Activated T-helper 17 cell treated with anti-CD3 and anti-CD28 coated beads, Interleukin-2, amount 50 U/mL, for 72 hours (primary cell): ENCODE measurements at regions not wholly inside any gene's neighbourhood (a gene's known extent, or its start where the extent isn't known, plus 50 kb on each side); places are given as distances from the start of the nearest gene placed in this dataset.
"Not testable (repeated sequence)": the region's sequence is repeated elsewhere in the genome, so short reads cannot be mapped to it uniquely, and the experiment has no call there.

Experiments used
- ATAC-seq: fragments of 150-1000 bp; cut with Tn5 transposase; replicated peaks from 2 replicates; pipeline ENCODE4 v1.10.0; 2021; ENCODE audit warnings: mild to moderate bottlenecking, moderate library complexity
- H3K27ac Mint-ChIP-seq: one replicate; pipeline ENCODE4 v1.8.0; 2022; ENCODE audit warnings: mixed read lengths
- H3K27me3 Mint-ChIP-seq: one replicate; pipeline ENCODE4 v1.8.0; 2022; ENCODE audit warnings: mixed read lengths
- H3K36me3 Mint-ChIP-seq: one replicate; pipeline ENCODE4 v1.8.0; 2022; ENCODE audit warnings: low read depth, mild to moderate bottlenecking, mixed read lengths
- H3K4me1 Mint-ChIP-seq: one replicate; pipeline ENCODE4 v1.8.0; 2022; ENCODE audit warnings: mixed read lengths
- H3K4me3 Mint-ChIP-seq: one replicate; pipeline ENCODE4 v1.8.0; 2022; ENCODE audit warnings: mild to moderate bottlenecking, mixed read lengths
- H3K9me3 Mint-ChIP-seq: one replicate; pipeline ENCODE4 v1.8.0; 2022; ENCODE audit warnings: mixed read lengths

- H3K36me3 Mint-ChIP-seq = no peaks in the 10 kb centered on the region
- ATAC-seq = no peak
- H3K27me3 Mint-ChIP-seq = peaks cover 14% of the 10 kb centered on the region
- H3K4me1 Mint-ChIP-seq = no peaks in the 10 kb centered on the region
- H3K4me3 Mint-ChIP-seq = peak overlapping the region; percentile 25
- H3K27ac Mint-ChIP-seq = no peak overlapping the region
- no peaks in the 10 kb centered on the region for H3K9me3 Mint-ChIP-seq
Observed at GRCh38 chrX:37904833-37905232, 57.5 kb upstream of the DYNLT3 start.

- H3K27me3 Mint-ChIP-seq = peaks cover 14% of the 10 kb centered on the region
- peak overlapping the region; percentile 25 for H3K4me3 Mint-ChIP-seq
- H3K9me3 Mint-ChIP-seq = no peaks in the 10 kb centered on the region
- no peaks in the 10 kb centered on the region for H3K4me1 Mint-ChIP-seq
- peak; percentile 40 for ATAC-seq
- no peak overlapping the region for H3K27ac Mint-ChIP-seq
- no peaks in the 10 kb centered on the region for H3K36me3 Mint-ChIP-seq
Observed at GRCh38 chrX:37905436-37906147, 58.2 kb upstream of the DYNLT3 start.

DNA sequence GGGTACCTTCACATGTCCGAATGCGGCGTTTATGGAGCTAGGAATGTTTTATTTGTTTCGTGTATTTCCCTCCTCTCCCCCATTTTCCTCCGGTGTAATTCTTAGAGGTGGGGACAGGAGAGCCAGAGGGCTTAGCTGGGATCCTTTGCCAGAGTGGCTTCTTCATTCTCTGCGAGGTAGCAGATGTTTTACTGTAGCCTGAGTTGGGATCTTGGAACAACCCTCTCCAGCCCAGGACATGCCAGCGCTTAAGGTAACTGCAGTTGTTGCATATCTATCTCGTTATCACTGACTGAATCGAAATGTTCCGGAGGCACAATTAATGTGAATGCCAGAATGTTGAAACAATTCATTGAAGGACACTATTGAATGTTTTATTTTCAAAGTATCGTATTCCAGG, 59.0 kb upstream of the DYNLT3 start:
- peak overlapping the region; percentile 25 for H3K4me3 Mint-ChIP-seq
- no peaks in the 10 kb centered on the region for H3K9me3 Mint-ChIP-seq
- H3K36me3 Mint-ChIP-seq = no peaks in the 10 kb centered on the region
- H3K27ac Mint-ChIP-seq = no peak overlapping the region
- no peaks in the 10 kb centered on the region for H3K4me1 Mint-ChIP-seq
- ATAC-seq = no peak
- H3K27me3 Mint-ChIP-seq = peaks cover 14% of the 10 kb centered on the region

DNA sequence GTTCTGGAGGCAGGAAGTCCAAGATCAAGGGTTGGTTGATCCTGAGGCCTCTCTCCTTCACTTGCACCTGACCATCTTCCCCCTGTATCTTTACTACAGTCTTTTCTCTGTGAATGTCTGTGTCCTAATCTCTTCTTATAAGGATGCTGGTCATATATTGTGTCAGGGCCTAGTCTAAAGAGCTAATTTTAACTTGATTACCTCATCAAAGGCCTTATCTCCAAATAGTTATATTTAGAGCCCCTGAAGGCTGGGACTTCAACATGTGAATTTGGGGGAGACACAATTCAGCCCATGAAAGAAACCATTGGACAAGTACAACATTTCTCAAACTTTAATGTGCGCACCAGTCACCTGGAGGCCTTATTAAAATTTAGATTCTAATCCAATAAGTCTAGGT, 62.8 kb upstream of the DYNLT3 start:
- no peak for ATAC-seq
- peaks cover 7% of the 10 kb centered on the region for H3K27me3 Mint-ChIP-seq
- no peak overlapping the region for H3K27ac Mint-ChIP-seq
- H3K9me3 Mint-ChIP-seq = no peaks in the 10 kb centered on the region
- H3K36me3 Mint-ChIP-seq = no peaks in the 10 kb centered on the region
- H3K4me3 Mint-ChIP-seq = no peak overlapping the region
- H3K4me1 Mint-ChIP-seq = no peaks in the 10 kb centered on the region

DNA sequence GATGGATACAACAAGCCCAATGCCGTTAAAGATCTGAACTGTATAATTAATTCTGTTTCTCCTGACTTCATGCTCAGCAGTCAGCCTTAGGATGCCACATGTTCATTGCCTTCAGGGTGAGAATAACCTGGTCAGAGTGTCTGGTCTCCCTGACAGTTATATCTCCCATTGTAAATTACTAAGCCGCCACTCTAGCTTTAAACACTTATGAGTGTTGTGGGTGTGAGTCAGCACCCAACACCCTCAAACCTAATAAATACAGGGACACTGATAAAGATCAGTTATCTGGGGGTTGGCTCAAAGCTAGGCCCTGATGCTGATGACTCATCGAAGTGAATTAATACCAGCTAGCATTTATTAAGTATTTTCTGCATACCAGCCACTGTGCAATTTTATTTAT, 64.9 kb upstream of the DYNLT3 start:
- peak; percentile 60 for ATAC-seq
- Mint-ChIP-seq H3K27ac (no peak overlapping the region), H3K4me3 (no peak overlapping the region), H3K9me3 (no peaks in the 10 kb centered on the region), H3K4me1 (no peaks in the 10 kb centered on the region), H3K27me3 (peaks cover 2% of the 10 kb centered on the region), H3K36me3 (no peaks in the 10 kb centered on the region)

DNA sequence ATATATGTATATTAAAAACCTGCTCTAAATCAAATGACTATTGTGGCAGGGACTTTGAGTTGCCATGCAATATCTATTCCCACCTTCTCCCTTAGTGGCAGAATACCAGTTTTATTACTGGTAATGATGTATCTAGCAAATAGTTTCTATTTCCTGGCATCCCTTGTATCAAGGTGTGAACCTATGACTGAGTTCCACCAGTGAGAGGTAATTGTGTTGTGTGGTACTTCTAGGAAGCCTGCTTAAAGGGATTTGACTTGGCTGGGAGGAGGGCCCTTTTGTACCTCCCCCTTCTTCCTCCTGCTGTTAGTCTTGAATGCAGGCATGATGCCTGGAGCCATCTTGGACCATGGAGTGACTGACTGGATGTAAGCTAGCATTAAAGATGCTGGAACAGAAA, 65.4 kb upstream of the DYNLT3 start:
- Mint-ChIP-seq H3K36me3 (no peaks in the 10 kb centered on the region), H3K4me1 (no peaks in the 10 kb centered on the region), H3K9me3 (no peaks in the 10 kb centered on the region), H3K4me3 (no peak overlapping the region), H3K27ac (no peak overlapping the region), H3K27me3 (no peaks in the 10 kb centered on the region)
- ATAC-seq = no peak

- Mint-ChIP-seq H3K27ac (no peak overlapping the region), H3K27me3 (no peaks in the 10 kb centered on the region), H3K36me3 (no peaks in the 10 kb centered on the region), H3K4me1 (no peaks in the 10 kb centered on the region), H3K4me3 (no peak overlapping the region), H3K9me3 (no peaks in the 10 kb centered on the region)
- no peak for ATAC-seq
Observed at GRCh38 chrX:37918168-37918567, 70.8 kb upstream of the DYNLT3 start.

DNA sequence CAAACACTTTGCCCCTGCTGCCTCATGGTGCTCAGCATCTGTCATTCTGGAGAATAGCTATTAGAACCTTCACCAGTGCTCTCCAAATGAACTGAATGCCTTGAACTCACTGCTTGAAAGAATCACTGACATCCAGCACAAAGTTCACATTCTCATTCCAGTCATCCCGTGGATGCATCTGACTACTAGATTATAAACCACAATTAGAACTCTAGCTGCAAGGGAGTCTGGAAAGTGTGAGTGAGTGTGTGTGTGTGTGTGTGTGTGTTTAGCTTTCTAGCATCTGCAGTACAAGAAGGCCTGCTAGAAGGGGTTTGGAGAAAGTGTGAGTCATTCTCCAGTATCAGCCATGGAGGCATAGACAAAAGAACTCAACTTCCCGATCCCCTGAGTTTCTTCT, 71.3 kb upstream of the DYNLT3 start:
- no peaks in the 10 kb centered on the region for H3K36me3 Mint-ChIP-seq
- no peaks in the 10 kb centered on the region for H3K27me3 Mint-ChIP-seq
- H3K4me1 Mint-ChIP-seq = no peaks in the 10 kb centered on the region
- ATAC-seq = peak; percentile 28
- no peak overlapping the region for H3K4me3 Mint-ChIP-seq
- no peak overlapping the region for H3K27ac Mint-ChIP-seq
- H3K9me3 Mint-ChIP-seq = no peaks in the 10 kb centered on the region

GRCh38 chrX:37921758-37922157, 74.4 kb upstream of the DYNLT3 start:
- Mint-ChIP-seq H3K4me3 (no peak overlapping the region), H3K27ac (no peak overlapping the region), H3K36me3 (no peaks in the 10 kb centered on the region), H3K4me1 (peaks cover 3% of the 10 kb centered on the region), H3K9me3 (no peaks in the 10 kb centered on the region), H3K27me3 (peaks cover 3% of the 10 kb centered on the region)
- ATAC-seq = peak; percentile 42

DNA sequence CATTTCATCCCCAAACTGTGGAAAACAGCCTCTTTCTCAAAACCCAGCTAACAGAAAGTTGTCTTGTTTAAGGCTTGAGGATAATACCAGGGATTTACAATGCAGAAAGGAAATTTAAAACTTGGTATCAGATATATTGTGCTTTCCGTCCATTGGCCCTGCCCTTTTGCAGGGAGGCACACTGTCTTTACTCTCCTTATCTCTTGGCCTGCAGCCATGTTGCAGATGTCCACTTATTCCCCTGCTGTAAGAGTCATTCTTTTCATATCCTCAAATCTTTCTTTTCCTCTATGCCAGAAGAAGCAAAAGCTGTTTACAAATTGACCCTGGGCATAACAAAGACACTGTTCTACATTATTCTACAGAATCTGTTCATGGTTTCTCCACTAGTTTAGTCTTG, 75.6 kb upstream of the DYNLT3 start:
- Mint-ChIP-seq H3K36me3 (no peaks in the 10 kb centered on the region), H3K4me3 (no peak overlapping the region)
- ATAC-seq = no peak

DNA sequence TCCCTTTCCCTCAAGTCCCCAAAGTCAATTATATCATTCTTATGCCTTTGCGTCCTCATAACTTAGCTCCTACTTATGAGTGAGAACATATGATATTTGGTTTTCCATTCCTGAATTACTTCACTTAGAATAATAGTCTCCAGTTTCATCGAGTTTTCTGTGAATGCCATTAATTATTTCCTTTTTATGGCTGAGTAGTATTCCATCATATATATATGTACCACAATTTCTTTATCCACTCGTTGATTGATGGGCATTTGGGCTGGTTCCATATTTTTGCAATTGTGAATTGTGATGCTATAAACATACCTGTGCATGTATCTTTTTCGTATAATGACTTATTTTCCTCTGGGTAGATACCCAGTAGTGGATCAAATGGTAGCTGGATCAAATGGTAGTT, 78.4 kb upstream of the DYNLT3 start:
- H3K27me3 Mint-ChIP-seq, H3K27ac Mint-ChIP-seq: not testable (repeated sequence)

More for the DNA sequence above, 75.6 kb upstream of the DYNLT3 start:
- H3K27me3 Mint-ChIP-seq = peaks cover 3% of the 10 kb centered on the region
- no peak overlapping the region for H3K27ac Mint-ChIP-seq
- H3K4me1 Mint-ChIP-seq = peaks cover 5% of the 10 kb centered on the region
- H3K9me3 Mint-ChIP-seq = no peaks in the 10 kb centered on the region

GRCh38 chrX:37926700-37927099, 79.3 kb upstream of the DYNLT3 start:
- no peaks in the 10 kb centered on the region for H3K9me3 Mint-ChIP-seq
- no peaks in the 10 kb centered on the region for H3K36me3 Mint-ChIP-seq
- H3K4me1 Mint-ChIP-seq = peaks cover 5% of the 10 kb centered on the region
- peaks cover 3% of the 10 kb centered on the region for H3K27me3 Mint-ChIP-seq
- H3K27ac Mint-ChIP-seq = no peak overlapping the region
- peak; percentile 50 for ATAC-seq
- no peak overlapping the region for H3K4me3 Mint-ChIP-seq

More for the DNA sequence above, 78.4 kb upstream of the DYNLT3 start:
- not testable (repeated sequence) for H3K4me3 Mint-ChIP-seq, H3K4me1 Mint-ChIP-seq, H3K9me3 Mint-ChIP-seq, H3K36me3 Mint-ChIP-seq, ATAC-seq

GRCh38 chrX:37942170-37942569, 64.2 kb upstream of the SYTL5 start:
- H3K9me3 Mint-ChIP-seq = no peaks in the 10 kb centered on the region
- no peak overlapping the region for H3K27ac Mint-ChIP-seq
- H3K36me3 Mint-ChIP-seq = no peaks in the 10 kb centered on the region
- H3K4me1 Mint-ChIP-seq = no peaks in the 10 kb centered on the region
- ATAC-seq = peak; percentile 63
- no peaks in the 10 kb centered on the region for H3K27me3 Mint-ChIP-seq
- no peak overlapping the region for H3K4me3 Mint-ChIP-seq

DNA sequence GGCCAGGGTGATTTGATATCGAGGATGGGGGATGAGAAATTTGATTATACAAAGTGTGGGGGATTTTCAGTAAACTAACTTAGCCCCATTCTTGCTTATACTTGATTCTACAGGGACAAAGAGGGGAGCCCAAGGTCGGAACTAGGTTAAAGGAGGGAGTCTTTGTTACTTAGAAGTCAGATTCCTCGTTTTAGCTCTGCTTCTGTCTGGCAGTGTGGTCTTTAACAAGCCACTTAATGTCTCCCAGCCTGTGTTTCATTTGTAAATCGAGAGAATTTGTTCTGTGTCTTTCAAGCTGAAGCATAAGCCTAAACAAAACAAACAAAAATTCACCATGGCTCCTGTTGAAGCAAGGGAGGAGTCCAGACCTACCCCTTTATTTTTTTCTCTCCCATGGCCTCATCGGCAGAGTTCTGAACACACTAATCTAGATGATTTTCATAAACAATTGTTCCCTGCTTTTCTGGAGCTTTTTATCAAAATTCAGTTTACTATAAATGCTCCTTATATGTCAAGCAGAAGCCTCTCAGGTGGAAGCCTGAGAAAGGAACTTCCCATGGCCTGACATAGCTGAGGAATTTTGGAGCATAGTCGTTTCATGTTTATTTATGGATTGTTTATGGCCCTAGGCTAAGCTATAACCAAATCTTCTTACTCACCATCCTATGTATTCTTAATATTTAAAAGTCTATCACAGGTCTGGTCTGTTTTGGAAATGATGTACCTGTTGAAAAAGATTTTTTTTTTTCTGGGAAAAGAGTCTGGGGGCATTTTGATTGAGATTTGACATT, 62.6 kb upstream of the SYTL5 start:
- H3K27ac Mint-ChIP-seq = no peak overlapping the region
- no peaks in the 10 kb centered on the region for H3K9me3 Mint-ChIP-seq
- no peaks in the 10 kb centered on the region for H3K4me1 Mint-ChIP-seq
- H3K27me3 Mint-ChIP-seq = no peaks in the 10 kb centered on the region
- no peaks in the 10 kb centered on the region for H3K36me3 Mint-ChIP-seq
- no peak for ATAC-seq
- H3K4me3 Mint-ChIP-seq = no peak overlapping the region

- H3K27me3 Mint-ChIP-seq = no peaks in the 10 kb centered on the region
- H3K9me3 Mint-ChIP-seq = no peaks in the 10 kb centered on the region
- no peak for ATAC-seq
- no peaks in the 10 kb centered on the region for H3K36me3 Mint-ChIP-seq
- no peaks in the 10 kb centered on the region for H3K4me1 Mint-ChIP-seq
- H3K27ac Mint-ChIP-seq = no peak overlapping the region
- no peak overlapping the region for H3K4me3 Mint-ChIP-seq
Observed at GRCh38 chrX:37946197-37946596, 60.2 kb upstream of the SYTL5 start.
